HFFc6 (cell line): ENCODE measurements at regions not wholly inside any gene's neighbourhood (a gene's known extent, or its start where the extent isn't known, plus 50 kb on each side); places are given as distances from the start of the nearest gene placed in this dataset.

Source experiments
- DNase-seq: peaks from one replicate; pipeline ENCODE4 v3.0.0-alpha.2; 2018
- H3K27ac Mint-ChIP-seq: 2 replicates; pipeline ENCODE4 v1.8.0; 2020; ENCODE audit warnings: mild to moderate bottlenecking, mixed read lengths
- H3K27me3 Mint-ChIP-seq: 2 replicates; pipeline ENCODE4 v1.8.0; 2021; ENCODE audit warnings: mild to moderate bottlenecking, moderate library complexity, mixed read lengths; ENCODE audit not compliant: insufficient read depth
- H3K36me3 Mint-ChIP-seq: 2 replicates; pipeline ENCODE4 v1.8.0; 2021; ENCODE audit warnings: low read depth, mixed read lengths
- H3K4me1 Mint-ChIP-seq: 2 replicates; pipeline ENCODE4 v1.8.0; 2020; ENCODE audit warnings: low read depth, mixed read lengths
- H3K4me3 Mint-ChIP-seq: 2 replicates; pipeline ENCODE4 v1.8.0; 2020; ENCODE audit warnings: mild to moderate bottlenecking, moderate library complexity, mixed read lengths
- H3K9me3 Mint-ChIP-seq: 2 replicates; pipeline ENCODE4 v1.8.0; 2020; ENCODE audit warnings: mild to moderate bottlenecking, mixed read lengths
- CTCF ChIP-seq: fragments of 200-600 bp; sonication (generic); IDR thresholded peaks from 2 replicates; pipeline ENCODE4 v1.5.0; 2021; ENCODE audit warnings: antibody characterized with exemption, mild to moderate bottlenecking

DNA sequence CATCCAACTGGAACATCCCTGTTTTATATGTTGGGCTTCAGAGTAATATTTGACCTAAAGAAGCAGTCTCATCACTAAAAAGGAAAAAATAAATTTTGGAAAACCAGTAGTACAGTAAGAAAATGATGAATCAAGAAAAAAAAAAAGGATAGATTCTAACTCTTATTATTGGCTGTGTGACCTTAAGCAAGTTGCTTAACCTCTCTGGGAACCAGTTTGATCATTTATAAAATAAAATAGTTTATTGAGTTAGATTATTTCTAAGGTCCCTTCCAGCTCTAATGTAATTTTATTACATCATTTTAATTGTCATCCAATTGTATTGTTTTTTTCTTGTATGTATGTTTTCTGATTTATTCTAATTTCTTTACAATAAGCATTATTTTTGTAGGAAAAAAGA lies 127.0 kb downstream of the PRELID2 start:
- H3K4me3 Mint-ChIP-seq = no peak overlapping the region
- no peak for DNase-seq
- no peaks in the 10 kb centered on the region; the same call in 1 of the 2 replicates for H3K27me3 Mint-ChIP-seq
- H3K27ac Mint-ChIP-seq = no peak overlapping the region
- TF ChIP-seq CTCF = no peak
- no peaks in the 10 kb centered on the region for H3K4me1 Mint-ChIP-seq
- no peaks in the 10 kb centered on the region for H3K9me3 Mint-ChIP-seq
- no peaks in the 10 kb centered on the region for H3K36me3 Mint-ChIP-seq

GRCh38 chr5:145704724-145705123 lies 130.4 kb downstream of the PRELID2 start:
- Mint-ChIP-seq H3K4me1 (no peaks in the 10 kb centered on the region), H3K9me3 (no peaks in the 10 kb centered on the region), H3K36me3 (no peaks in the 10 kb centered on the region), H3K4me3 (no peak overlapping the region), H3K27me3 (no peaks in the 10 kb centered on the region; the same call in 1 of the 2 replicates), H3K27ac (no peak overlapping the region)
- DNase-seq = no peak
- TF ChIP-seq CTCF = no peak

- Mint-ChIP-seq H3K27ac (no peak overlapping the region), H3K27me3 (no peaks in the 10 kb centered on the region; the same call in 1 of the 2 replicates), H3K36me3 (no peaks in the 10 kb centered on the region), H3K9me3 (no peaks in the 10 kb centered on the region), H3K4me3 (no peak overlapping the region), H3K4me1 (no peaks in the 10 kb centered on the region)
- DNase-seq = no peak
- no peak for TF ChIP-seq CTCF
Observed at GRCh38 chr5:145703856-145704255, 131.3 kb downstream of the PRELID2 start.

DNA sequence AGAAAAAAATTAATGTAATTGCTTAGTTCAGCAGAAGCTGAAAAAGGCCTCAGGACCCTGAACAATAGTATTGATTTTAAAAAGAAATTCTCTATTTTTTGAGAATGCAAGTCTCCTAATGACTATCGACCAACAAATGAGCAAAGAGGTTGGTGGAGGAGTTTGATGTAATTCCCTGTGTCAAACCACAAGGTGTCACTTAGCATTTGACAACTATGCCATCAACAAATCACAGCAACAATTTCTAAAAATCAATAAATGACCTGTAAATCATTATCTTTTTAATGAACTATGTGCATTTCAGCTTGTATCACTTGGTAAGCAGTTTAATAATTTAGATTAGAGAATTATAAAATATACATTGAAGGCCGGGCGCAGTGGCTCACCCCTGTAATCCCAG lies 133.7 kb downstream of the PRELID2 start:
- DNase-seq = no peak
- Mint-ChIP-seq H3K36me3 (no peaks in the 10 kb centered on the region), H3K4me3 (no peak overlapping the region), H3K4me1 (no peaks in the 10 kb centered on the region; the same call in 1 of the 2 replicates), H3K27ac (no peak overlapping the region), H3K27me3 (no peaks in the 10 kb centered on the region; the same call in none of the 2 replicates), H3K9me3 (no peaks in the 10 kb centered on the region)
- TF ChIP-seq CTCF = peak; percentile 33

DNA sequence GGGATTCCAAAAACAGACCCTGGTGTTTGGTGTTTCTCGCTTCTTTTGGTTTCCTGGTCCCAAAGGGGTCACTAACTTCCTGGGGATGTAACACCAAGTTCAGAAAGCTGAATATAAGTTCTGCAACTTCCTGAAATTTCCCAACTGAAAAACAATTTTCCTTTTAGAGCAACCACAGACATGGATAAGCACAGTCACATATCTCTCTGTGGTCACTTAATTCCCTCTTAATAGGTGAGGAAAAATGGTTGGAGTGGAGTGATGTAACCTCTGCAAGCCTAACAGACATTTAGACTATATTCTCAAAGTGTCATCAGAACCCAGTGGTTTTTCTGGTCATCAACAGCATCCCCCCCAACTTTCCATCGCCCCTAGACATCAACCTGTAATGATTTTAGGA lies 135.3 kb downstream of the PRELID2 start:
- Mint-ChIP-seq H3K27me3 (no peaks in the 10 kb centered on the region; the same call in none of the 2 replicates), H3K4me1 (no peaks in the 10 kb centered on the region; the same call in 1 of the 2 replicates), H3K36me3 (no peaks in the 10 kb centered on the region), H3K4me3 (no peak overlapping the region), H3K27ac (no peak overlapping the region), H3K9me3 (no peaks in the 10 kb centered on the region)
- TF ChIP-seq CTCF = no peak
- DNase-seq = no peak
